H1 (cell line): ENCODE measurements at regions not wholly inside any gene's neighbourhood (a gene's known extent, or its start where the extent isn't known, plus 50 kb on each side); places are given as distances from the start of the nearest gene placed in this dataset.

Experiments used
- ASH2L ChIP-seq: fragments of 200-600, 300-600 bp; sonication (generic); IDR thresholded peaks from one replicate; pipeline ENCODE4 v1.7.1; 2017; ENCODE audit warnings: low read length
- BRCA1 ChIP-seq: IDR thresholded peaks from 2 replicates; pipeline ENCODE4 v1.6.1; 2012; ENCODE audit warnings: low read depth, low read length, improper control_type of control experiment
- CREB1 ChIP-seq: IDR thresholded peaks from 2 replicates; pipeline ENCODE4 v1.6.1; 2012; ENCODE audit warnings: inconsistent platforms
- GABPA ChIP-seq: IDR thresholded peaks from 2 replicates; pipeline ENCODE4 v1.6.1; 2011; ENCODE audit warnings: mild to moderate bottlenecking, low read length, moderate library complexity, borderline replicate concordance; ENCODE audit not compliant: insufficient read depth
- JUN ChIP-seq: IDR thresholded peaks from 2 replicates; pipeline ENCODE4 v1.6.1; 2011; ENCODE audit warnings: low read depth, mild to moderate bottlenecking, improper control_type of control experiment, low read length
- JUND ChIP-seq: IDR thresholded peaks from 2 replicates; pipeline ENCODE4 v1.6.1; 2011; ENCODE audit warnings: mild to moderate bottlenecking, improper control_type of control experiment, low read length
- POLR2A ChIP-seq, 2 experiments: IDR thresholded peaks; 1 replicate in 1 of 2; 2 replicates in 1 of 2; pipeline ENCODE4 v1.6.1; 2011; ENCODE audit warnings: low read depth in 2 of 2, low read length in 2 of 2, mild to moderate bottlenecking in 2 of 2; ENCODE audit errors: control extremely low read depth in 1 of 2
- POLR2AphosphoS5 ChIP-seq: IDR thresholded peaks from 2 replicates; pipeline ENCODE4 v1.6.1; 2011; ENCODE audit warnings: low read depth, low read length
- SP1 ChIP-seq: IDR thresholded peaks from 2 replicates; pipeline ENCODE4 v1.6.1; 2011; ENCODE audit warnings: low read depth, low read length
- TAF1 ChIP-seq: IDR thresholded peaks from 2 replicates; pipeline ENCODE4 v1.6.1; 2011; ENCODE audit warnings: mild to moderate bottlenecking, low read depth, low read length
- TF ChIP-seq, protein P1 (sequence below), 3 experiments: IDR thresholded peaks; 1 replicate in 2 of 3; 2 replicates in 1 of 3; pipeline versions ENCODE4 v1.5.1 to v1.6.1; 2011; ENCODE audit warnings: low read length in 3 of 3, mild to moderate bottlenecking in 3 of 3, inconsistent platforms in 2 of 3, low read depth in 1 of 3, moderate library complexity in 1 of 3; ENCODE audit not compliant: insufficient read depth in 1 of 3; ENCODE audit errors: control extremely low read depth in 1 of 3
- TF ChIP-seq, protein P2 (sequence below): IDR thresholded peaks from 2 replicates; pipeline ENCODE4 v1.6.1; 2012; ENCODE audit warnings: low read length, inconsistent platforms

DNA sequence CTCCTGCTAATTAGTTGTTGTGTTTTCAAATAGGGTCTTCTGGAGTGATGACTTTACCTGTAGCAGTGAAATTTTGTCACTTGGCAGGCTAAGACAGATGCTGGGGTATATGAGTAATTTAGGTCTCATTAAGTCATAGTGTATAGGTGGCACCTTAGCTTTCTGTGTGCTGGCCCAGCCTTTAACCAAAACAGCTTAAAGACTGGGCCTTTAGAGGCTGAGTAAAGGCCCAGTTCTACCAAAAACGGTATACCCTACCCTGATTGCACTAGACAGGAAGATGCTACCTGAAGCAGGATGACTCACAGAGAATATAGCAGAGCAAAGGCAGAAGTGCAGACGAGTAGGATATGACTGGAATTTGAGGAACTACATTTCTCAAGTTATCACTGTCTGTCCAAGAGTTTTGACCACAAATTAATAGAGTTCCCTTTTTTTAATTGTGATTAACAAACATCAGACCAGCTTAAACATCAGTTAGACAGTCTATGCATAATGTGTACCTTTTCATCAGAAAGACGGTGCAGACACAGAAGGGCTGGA, 337.9 kb upstream of the SALL3 start:
- TF ChIP-seq, protein P1, sequence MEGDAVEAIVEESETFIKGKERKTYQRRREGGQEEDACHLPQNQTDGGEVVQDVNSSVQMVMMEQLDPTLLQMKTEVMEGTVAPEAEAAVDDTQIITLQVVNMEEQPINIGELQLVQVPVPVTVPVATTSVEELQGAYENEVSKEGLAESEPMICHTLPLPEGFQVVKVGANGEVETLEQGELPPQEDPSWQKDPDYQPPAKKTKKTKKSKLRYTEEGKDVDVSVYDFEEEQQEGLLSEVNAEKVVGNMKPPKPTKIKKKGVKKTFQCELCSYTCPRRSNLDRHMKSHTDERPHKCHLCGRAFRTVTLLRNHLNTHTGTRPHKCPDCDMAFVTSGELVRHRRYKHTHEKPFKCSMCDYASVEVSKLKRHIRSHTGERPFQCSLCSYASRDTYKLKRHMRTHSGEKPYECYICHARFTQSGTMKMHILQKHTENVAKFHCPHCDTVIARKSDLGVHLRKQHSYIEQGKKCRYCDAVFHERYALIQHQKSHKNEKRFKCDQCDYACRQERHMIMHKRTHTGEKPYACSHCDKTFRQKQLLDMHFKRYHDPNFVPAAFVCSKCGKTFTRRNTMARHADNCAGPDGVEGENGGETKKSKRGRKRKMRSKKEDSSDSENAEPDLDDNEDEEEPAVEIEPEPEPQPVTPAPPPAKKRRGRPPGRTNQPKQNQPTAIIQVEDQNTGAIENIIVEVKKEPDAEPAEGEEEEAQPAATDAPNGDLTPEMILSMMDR (IDR thresholded peaks at IDR 0.05; ENCODE audit: control extremely low read depth in 1 of 3, insufficient read depth in 1 of 3, low read depth in 1 of 3, low read length in 3 of 3), result no peak
- TF ChIP-seq JUND (no peak), SP1 (no peak), JUN (no peak), BRCA1 (no peak), GABPA (no peak), TAF1 (no peak), ASH2L (no peak), CREB1 (no peak), POLR2A (IDR thresholded peaks at IDR 0.05; ENCODE audit: control extremely low read depth in 1 of 2, low read depth in 2 of 2, low read length in 2 of 2) (no peak), POLR2AphosphoS5 (no peak)
- TF ChIP-seq, protein P2, sequence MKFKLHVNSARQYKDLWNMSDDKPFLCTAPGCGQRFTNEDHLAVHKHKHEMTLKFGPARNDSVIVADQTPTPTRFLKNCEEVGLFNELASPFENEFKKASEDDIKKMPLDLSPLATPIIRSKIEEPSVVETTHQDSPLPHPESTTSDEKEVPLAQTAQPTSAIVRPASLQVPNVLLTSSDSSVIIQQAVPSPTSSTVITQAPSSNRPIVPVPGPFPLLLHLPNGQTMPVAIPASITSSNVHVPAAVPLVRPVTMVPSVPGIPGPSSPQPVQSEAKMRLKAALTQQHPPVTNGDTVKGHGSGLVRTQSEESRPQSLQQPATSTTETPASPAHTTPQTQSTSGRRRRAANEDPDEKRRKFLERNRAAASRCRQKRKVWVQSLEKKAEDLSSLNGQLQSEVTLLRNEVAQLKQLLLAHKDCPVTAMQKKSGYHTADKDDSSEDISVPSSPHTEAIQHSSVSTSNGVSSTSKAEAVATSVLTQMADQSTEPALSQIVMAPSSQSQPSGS, result no peak
